GM18520 (cell line): ENCODE measurements at regions not wholly inside any gene's neighbourhood (a gene's known extent, or its start where the extent isn't known, plus 50 kb on each side); places are given as distances from the start of the nearest gene placed in this dataset.
A peak's percentile ranks its signal among the peaks of the same experiment; 100 is the strongest.
"Not testable (repeated sequence)": the region's sequence is repeated elsewhere in the genome, so short reads cannot be mapped to it uniquely, and the experiment has no call there.

Experiments
- ATAC-seq: cut with Tn5 transposase; IDR thresholded peaks from one replicate; pipeline ENCODE4 v1.9.1; 2021; ENCODE audit not compliant: unreplicated experiment

- not testable (repeated sequence) for ATAC-seq
These were observed 84.5 kb downstream of the IDS start for GRCh38 chrX:149420566-149420965.

GRCh38 chrX:149398027-149398426 is 107.1 kb downstream of the IDS start:
- no peak for ATAC-seq

- no peak for ATAC-seq
These were observed 112.2 kb downstream of the IDS start for GRCh38 chrX:149392921-149393320.

- ATAC-seq, result no peak
These were observed 121.3 kb downstream of the IDS start for GRCh38 chrX:149383852-149384251.

- no peak for ATAC-seq
These were observed 130.4 kb downstream of the IDS start for GRCh38 chrX:149374751-149375150.

- no peak for ATAC-seq
These were observed 132.2 kb downstream of the IDS start for GRCh38 chrX:149372866-149373265.

GRCh38 chrX:149371986-149372385 is 133.1 kb downstream of the IDS start:
- no peak for ATAC-seq

GRCh38 chrX:149370097-149370496 is 135.0 kb downstream of the IDS start:
- ATAC-seq, result no peak

- ATAC-seq, result no peak
These were observed 139.6 kb downstream of the IDS start for GRCh38 chrX:149365552-149365951.

GRCh38 chrX:149365061-149365460 is 140.0 kb downstream of the IDS start:
- ATAC-seq, result no peak

GRCh38 chrX:149363965-149364364 is 141.1 kb downstream of the IDS start:
- ATAC-seq, result no peak

GRCh38 chrX:149346306-149346705 is 158.8 kb downstream of the IDS start:
- no peak for ATAC-seq

- ATAC-seq, result no peak
These were observed 182.8 kb downstream of the IDS start for GRCh38 chrX:149322316-149322715.

- no peak for ATAC-seq
These were observed 191.2 kb downstream of the IDS start for GRCh38 chrX:149313871-149314371.

GRCh38 chrX:149312988-149313387 is 192.1 kb downstream of the IDS start:
- ATAC-seq, result no peak

- no peak for ATAC-seq
These were observed 193.0 kb downstream of the IDS start for GRCh38 chrX:149312097-149312496.

- no peak for ATAC-seq
These were observed 202.4 kb downstream of the IDS start for GRCh38 chrX:149302705-149303104.

- no peak for ATAC-seq
These were observed 207.0 kb downstream of the IDS start for GRCh38 chrX:149298111-149298510.

- ATAC-seq, result no peak
These were observed 209.0 kb downstream of the IDS start for GRCh38 chrX:149296092-149296491.

GRCh38 chrX:149286940-149287349 is 218.2 kb downstream of the IDS start:
- peak; percentile 57 for ATAC-seq

- ATAC-seq, result no peak
These were observed 220.5 kb downstream of the IDS start for GRCh38 chrX:149284616-149285015.

GRCh38 chrX:149283853-149284252 is 221.3 kb downstream of the IDS start:
- no peak for ATAC-seq

GRCh38 chrX:149282909-149283308 is 222.2 kb downstream of the IDS start:
- ATAC-seq, result no peak

- ATAC-seq, result no peak
These were observed 225.1 kb downstream of the IDS start for GRCh38 chrX:149280011-149280410.
